Activated CD8-positive, alpha-beta memory T cell treated with anti-CD3 and anti-CD28 coated beads for 24 hours (primary cell): ENCODE measurements at regions not wholly inside any gene's neighbourhood (a gene's known extent, or its start where the extent isn't known, plus 50 kb on each side); places are given as distances from the start of the nearest gene placed in this dataset.
A peak's percentile ranks its signal among the peaks of the same experiment; 100 is the strongest.
"Not testable (repeated sequence)": the region's sequence is repeated elsewhere in the genome, so short reads cannot be mapped to it uniquely, and the experiment has no call there.

ENCODE experiments used
- DNase-seq: peaks from one replicate; pipeline ENCODE4 v3.0.0-alpha.2; 2020

- DNase-seq: no peak
These were observed 249.4 kb downstream of the ANKRD30B start for GRCh38 chr18:14997357-14997756.

DNA sequence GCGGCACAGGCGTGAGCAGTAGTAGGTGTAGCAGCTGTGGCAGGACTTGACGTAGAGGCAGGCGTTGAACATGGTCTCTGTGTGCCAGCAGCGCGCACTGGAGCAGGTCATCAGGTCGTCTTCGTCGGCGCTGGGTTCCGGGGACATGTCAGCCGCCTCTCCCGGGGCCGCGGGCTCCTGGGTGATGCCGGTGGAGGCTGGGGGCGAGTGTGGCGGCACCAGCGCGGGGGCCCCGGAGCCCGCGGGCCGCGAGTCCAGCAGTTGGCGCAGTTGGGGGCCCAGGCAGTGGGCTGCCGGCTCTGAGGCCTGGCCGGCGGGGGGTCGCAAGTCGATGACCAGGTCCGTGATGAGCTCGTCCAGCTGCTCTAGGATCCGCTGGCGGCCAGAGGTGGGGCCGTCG, 249.9 kb downstream of the ANKRD30B start:
- DNase-seq: not testable (repeated sequence)

GRCh38 chr18:14998360-14999042, 250.5 kb downstream of the ANKRD30B start:
- DNase-seq: not testable (repeated sequence)

- peak; percentile 43 for DNase-seq
These were observed 251.4 kb downstream of the ANKRD30B start for GRCh38 chr18:14999085-14999975.

DNA sequence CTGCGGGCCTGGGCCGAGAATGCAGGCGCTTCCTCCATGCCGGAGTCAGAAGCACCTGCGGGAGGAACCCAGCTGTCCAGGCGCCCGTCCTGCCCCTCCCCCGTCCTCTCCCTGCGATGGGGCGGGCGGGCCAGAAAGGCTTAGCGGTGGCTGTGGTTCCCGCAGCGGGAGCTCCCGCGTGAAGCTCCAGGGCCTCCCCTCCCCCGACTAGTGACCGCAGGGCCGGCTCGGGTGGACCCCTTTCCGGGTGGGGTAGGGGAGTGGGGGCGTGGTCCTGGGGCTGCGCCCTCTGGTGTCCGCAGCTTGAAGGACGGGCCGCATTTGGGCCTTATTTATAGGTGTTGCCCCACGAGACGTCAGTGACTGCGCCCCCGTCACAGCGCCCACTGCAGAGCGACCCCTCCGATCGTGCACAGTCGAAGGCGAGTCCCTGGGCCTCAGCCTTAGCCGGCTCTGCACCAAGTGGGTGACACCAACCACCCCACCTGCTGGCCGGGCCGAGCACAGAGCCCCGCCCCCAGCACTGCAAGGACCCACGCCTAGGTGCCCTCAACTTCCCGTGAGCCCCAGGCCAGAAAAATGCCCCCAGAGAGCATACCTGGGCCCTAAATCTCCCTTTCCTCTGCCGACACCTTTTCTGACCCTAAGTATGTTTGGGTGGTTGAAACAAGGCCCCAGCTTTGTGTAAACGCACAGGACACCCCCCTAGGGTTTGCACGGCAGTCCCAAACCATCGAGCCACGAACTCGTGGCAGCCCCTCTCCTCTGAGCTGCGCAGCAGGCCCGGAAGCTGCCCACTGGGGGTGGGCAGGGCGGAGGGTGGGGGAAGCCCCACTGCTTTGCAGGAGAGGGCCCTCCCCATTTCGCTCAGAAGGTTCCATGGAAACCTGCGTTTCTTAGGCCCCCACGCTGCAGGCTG, 252.4 kb downstream of the ANKRD30B start:
- DNase-seq: peak; percentile 51

- DNase-seq: not testable (repeated sequence)
These were observed 253.2 kb downstream of the ANKRD30B start for GRCh38 chr18:15001038-15001794.

- not testable (repeated sequence) for DNase-seq
These were observed 253.8 kb downstream of the ANKRD30B start for GRCh38 chr18:15001795-15002107.

GRCh38 chr18:15002765-15003164, 254.8 kb downstream of the ANKRD30B start:
- not testable (repeated sequence) for DNase-seq

- peak; percentile 43 for DNase-seq
These were observed 255.3 kb downstream of the ANKRD30B start for GRCh38 chr18:15003231-15003630.

DNA sequence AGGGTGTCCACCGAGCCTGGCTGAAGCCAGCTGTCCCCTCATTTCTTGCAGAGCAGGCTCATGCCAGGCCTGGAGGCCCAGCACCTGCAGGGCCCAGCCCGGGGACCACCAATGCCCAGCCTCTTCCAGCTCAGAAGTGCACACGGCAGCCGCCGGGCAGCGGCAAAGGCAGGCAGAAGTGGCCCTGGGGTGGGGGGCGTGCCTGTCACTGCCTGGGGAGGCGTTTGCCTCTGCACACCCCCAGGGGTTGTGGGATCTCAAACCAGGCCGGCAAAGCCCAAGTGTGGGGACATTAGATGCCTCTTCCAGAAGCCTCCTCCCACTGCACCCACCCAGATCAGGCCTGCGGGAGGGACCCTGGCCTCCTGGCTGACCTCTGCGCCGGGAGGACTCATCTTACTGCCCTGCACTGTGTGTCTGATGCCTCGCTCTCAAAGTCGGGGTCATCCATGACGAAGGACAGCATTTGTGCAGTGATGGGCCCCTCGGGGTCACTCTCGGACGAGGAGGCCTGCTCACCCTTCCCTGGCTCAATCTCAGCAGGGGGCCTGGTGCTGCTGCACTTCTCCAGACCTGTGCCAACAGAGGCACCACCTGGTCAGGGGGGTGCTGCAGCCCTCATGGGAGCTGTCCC, 255.8 kb downstream of the ANKRD30B start:
- DNase-seq: not testable (repeated sequence)

- not testable (repeated sequence) for DNase-seq
These were observed 256.4 kb downstream of the ANKRD30B start for GRCh38 chr18:15004270-15004973.

DNA sequence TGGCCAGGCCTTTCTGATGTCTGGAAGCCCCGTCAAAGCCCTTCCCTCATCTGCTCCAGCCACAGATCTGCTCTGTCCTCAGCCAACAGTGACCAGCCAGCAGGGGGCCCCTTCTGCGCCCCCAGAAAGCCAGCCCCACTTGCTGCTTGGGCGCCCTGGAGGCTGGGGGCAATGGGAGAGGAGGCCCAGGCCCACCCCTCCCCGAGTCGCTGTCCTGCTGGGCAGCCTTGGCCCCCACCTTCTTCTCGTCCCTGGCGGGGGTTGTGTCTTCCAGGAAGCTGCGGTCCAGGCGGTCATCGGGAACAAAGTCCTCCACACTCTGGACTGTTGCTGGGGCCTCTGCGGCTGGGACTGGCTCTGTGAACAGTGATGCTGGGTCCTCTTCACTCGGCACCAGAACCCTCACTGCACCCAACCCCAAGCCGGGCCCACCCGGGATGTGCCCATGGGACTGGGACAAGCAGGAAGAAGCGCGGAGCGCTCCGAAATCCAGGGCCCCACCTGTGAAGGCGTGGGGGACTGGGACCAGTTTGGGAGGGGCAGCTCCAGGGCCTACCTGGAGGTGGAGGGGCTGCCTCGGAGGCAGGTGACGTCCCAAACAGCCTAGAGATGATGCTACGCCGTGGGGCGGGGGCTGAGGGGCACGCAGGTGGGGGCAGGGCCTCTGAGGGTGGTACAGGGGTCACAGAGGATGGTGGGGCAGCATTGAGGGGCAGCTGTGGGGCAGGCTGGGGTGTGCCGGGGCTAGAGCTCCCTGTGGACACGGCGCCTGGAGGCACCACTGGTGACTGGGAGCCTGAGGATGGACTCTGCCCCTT, 257.6 kb downstream of the ANKRD30B start:
- no peak for DNase-seq

DNA sequence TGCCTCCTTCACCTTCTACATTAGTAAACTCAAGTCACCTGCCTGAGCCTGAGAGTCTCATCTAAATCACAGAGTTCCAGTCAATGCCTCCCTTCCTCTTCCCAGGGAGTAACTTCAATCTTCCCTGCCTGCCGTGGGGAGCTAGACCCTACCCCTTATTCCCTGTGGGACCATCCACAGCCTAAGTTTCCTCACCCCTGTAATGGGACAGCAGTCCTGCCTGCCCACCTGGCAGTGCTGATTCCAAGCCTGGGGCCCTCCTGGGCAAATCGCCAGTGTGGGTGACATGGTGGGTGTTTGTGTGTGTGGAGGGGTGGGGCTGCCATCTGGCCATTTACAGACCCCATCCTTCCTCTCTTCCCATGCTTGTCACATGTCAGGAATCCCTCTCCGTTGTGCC, 258.6 kb downstream of the ANKRD30B start:
- not testable (repeated sequence) for DNase-seq

DNA sequence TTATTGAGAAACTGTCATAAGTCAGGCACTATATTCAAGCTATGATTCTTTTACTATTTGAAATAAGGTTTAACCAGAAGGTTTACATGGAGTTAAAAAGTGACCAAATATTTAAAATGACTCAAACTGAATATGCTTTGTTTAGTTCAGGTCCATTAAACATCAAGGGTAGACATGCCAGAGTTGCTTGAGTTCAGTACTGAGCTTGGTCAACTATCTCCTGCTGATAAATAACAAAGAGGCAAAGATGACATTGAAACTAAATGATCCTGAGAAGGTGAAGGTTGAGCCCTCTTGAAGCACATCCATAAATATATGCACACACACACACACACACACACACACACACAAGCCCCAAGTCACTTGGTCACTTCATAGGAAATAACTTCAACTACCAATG, 278.1 kb downstream of the ANKRD30B start:
- not testable (repeated sequence) for DNase-seq

GRCh38 chr18:15028037-15028436, 280.1 kb downstream of the ANKRD30B start:
- not testable (repeated sequence) for DNase-seq

GRCh38 chr18:15060279-15060880, 312.4 kb downstream of the ANKRD30B start:
- not testable (repeated sequence) for DNase-seq

GRCh38 chr18:15061289-15061896, 313.4 kb downstream of the ANKRD30B start:
- DNase-seq: not testable (repeated sequence)

- DNase-seq: not testable (repeated sequence)
These were observed 318.5 kb downstream of the ANKRD30B start for GRCh38 chr18:15066434-15066833.

DNA sequence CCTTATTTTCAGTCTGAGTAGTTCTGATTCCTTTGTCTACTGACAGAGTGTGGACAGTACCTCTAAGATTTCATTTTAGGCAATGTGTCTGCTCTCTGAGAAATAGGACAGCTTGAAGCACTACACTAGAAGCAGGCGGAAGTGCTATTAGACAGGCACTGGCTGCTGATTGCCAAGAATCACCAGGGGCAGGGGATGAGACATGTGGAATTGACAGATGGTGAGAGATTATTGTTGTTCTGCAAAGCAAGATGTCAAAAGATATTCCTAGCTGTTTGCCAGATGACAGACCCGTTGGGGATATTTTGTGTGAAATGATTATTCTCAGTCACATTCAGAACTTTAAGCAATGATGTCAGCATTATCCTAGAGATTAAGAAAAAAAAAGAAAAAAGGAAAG, 323.3 kb downstream of the ANKRD30B start:
- not testable (repeated sequence) for DNase-seq
